Erythroblast (primary cell): ENCODE measurements at regions not wholly inside any gene's neighbourhood (a gene's known extent, or its start where the extent isn't known, plus 50 kb on each side); places are given as distances from the start of the nearest gene placed in this dataset.
"Not testable (repeated sequence)": the region's sequence is repeated elsewhere in the genome, so short reads cannot be mapped to it uniquely, and the experiment has no call there.

Experiments
- DNase-seq, 2 experiments: peaks; one replicate each; lab custom pipeline; 2025; lab: John Stamatoyannopoulos, UW
- GATA1 ChIP-seq: IDR thresholded peaks from 2 replicates; pipeline ENCODE4 v1.6.1; 2011; ENCODE audit warnings: low read depth, mild to moderate bottlenecking, control low read depth, low read length, moderate library complexity
- POLR2A ChIP-seq: IDR thresholded peaks from 2 replicates; pipeline ENCODE4 v1.6.1; 2011; ENCODE audit warnings: mild to moderate bottlenecking, low read length

DNA sequence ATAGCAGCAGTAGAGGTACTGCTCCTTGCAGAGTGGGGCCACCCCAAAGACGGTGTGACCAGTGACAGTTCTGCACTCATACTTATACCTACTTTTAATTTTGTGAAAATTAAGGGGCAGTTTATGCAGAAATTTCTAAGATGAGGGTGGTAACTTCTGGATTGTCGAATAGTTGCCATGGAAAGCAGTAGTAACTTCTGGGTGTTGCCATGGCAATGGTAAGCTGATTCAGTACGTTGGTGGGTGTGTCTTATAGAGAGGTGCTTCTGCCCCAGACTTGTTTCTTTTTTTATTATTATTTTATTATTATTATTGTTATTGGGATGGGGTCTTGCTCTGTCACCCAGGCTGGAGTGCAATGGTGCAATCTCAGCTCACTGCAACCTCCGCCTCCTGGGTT is 82.8 kb upstream of the L3MBTL4 start:
- no peak for TF ChIP-seq POLR2A
- TF ChIP-seq GATA1, result no peak
- no peak for DNase-seq

- TF ChIP-seq POLR2A (no peak), GATA1 (no peak)
Observed at GRCh38 chr18:6498289-6498856, 83.7 kb upstream of the L3MBTL4 start.

GRCh38 chr18:6504605-6505497 is 90.1 kb upstream of the L3MBTL4 start:
- TF ChIP-seq GATA1, result no peak
- no peak for TF ChIP-seq POLR2A

More at GRCh38 chr18:6498289-6498856, 83.7 kb upstream of the L3MBTL4 start:
- DNase-seq, result no peak

GRCh38 chr18:6505498-6505875 is 90.8 kb upstream of the L3MBTL4 start:
- TF ChIP-seq POLR2A (no peak), GATA1 (no peak)
- no peak for DNase-seq

More at GRCh38 chr18:6504605-6505497, 90.1 kb upstream of the L3MBTL4 start:
- DNase-seq, result no peak

DNA sequence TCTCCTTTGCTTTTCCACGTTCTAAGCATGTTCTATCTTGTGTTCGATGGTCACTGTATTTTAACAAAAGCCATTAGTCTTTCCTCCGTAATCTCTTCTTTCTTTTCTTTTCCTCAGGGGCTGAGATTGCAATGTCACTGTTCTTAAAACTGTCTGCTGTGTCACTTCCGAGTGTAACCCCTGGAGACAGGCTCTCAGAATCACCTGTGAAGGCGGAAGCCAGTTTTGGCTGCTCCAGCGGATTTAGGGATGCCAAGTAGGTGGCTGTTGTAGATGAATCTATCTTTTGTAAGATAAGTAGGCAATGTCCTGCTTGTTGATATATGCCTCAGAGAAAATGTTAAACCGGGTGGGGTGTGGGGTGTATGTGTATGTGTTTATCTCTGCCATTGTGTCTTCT is 94.7 kb upstream of the L3MBTL4 start:
- DNase-seq, result no peak
- TF ChIP-seq GATA1 (no peak), POLR2A (no peak)

GRCh38 chr18:6509832-6510231 is 95.1 kb upstream of the L3MBTL4 start:
- no peak for DNase-seq
- TF ChIP-seq POLR2A (no peak), GATA1 (no peak)

GRCh38 chr18:6520901-6521300 is 106.2 kb upstream of the L3MBTL4 start:
- TF ChIP-seq GATA1 (no peak), POLR2A (no peak)
- no peak for DNase-seq

GRCh38 chr18:6521803-6522418 is 107.2 kb upstream of the L3MBTL4 start:
- DNase-seq, result peak; percentile 22 to 55

GRCh38 chr18:6525604-6526003 is 110.9 kb upstream of the L3MBTL4 start:
- no peak for DNase-seq
- TF ChIP-seq POLR2A, result no peak
- TF ChIP-seq GATA1, result no peak

More at GRCh38 chr18:6521803-6522418, 107.2 kb upstream of the L3MBTL4 start:
- no peak for TF ChIP-seq POLR2A
- no peak for TF ChIP-seq GATA1

GRCh38 chr18:6537475-6537874 is 122.8 kb upstream of the L3MBTL4 start:
- DNase-seq, result no peak
- TF ChIP-seq GATA1 (no peak), POLR2A (no peak)

GRCh38 chr18:6541131-6541679 is 126.5 kb upstream of the L3MBTL4 start:
- DNase-seq, result not testable (repeated sequence)

DNA sequence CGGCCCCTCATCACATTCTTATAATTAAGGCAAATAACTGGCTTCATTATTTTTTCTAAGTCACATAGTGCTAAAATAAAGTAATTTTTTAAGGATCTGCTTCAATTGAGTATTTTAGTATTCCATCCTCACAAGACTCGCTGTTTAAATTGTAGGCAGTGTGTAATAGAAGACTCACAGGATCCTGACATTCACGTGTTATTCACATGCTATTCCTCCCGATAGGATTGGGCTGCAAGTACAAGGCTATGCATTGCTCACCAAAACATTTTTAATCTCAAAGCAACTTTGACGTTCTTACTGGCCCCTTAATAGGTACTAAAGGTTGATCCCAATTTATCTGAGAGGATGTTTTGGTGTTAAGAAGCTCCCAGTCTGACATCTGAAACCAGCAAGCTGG is 127.6 kb upstream of the L3MBTL4 start:
- no peak for DNase-seq

DNA sequence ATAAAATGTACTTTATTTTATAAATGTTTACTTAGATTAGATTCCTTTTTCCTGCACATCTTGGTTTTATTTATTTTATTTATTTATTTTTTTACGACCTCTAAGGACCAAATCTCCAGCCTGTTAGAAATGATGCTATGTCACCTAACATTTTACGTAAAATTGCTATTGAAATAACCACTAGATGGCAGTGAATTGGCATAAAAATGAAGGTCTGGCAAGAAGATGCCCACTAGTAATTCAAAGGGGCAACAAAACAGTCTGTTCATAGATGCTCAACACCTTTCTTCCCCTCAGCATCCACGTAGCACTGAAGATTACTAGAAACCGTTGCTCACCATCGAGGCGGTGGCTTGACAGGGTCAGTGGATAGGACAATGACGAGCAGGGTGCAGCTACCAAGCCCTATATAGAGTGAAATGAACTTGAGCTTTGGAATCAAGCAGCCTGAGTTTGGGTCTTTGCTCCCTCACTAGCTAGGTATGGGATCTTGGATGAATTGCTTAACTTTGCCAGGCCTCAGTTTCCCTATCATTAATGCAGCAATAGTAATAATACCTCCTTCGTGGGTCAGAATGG is 128.7 kb upstream of the L3MBTL4 start:
- peak; percentile 5 to 26 for DNase-seq
- no peak for TF ChIP-seq GATA1
- no peak for TF ChIP-seq POLR2A

More for the DNA sequence above, 127.6 kb upstream of the L3MBTL4 start:
- TF ChIP-seq POLR2A (no peak), GATA1 (no peak)
